ENCODE measurements at regions not wholly inside any gene's neighbourhood (a gene's known extent, or its start where the extent isn't known, plus 50 kb on each side); places are given as distances from the start of the nearest gene placed in this dataset.

DNA sequence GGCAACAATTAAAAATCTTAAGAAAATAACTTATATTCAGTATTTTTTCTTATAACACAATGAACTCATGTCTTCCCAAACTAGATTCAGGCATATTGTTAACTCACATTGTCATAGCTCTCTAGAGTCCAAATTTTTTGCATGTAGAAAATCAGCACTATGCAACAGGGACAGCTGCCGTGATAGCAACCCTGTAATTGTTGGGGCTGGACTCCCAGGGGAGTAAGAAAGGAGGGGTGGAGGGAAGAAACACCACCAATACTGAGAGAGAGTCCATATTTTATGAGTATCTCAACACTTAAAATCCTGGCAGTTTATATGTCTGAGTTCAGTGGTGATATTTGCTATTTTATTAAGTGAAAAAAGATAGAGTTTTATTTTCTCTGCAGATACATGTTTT lies 89.6 kb upstream of the HS3ST5 start:
- DNase-seq (ENCODE audit: low spot score): no peak

DNA sequence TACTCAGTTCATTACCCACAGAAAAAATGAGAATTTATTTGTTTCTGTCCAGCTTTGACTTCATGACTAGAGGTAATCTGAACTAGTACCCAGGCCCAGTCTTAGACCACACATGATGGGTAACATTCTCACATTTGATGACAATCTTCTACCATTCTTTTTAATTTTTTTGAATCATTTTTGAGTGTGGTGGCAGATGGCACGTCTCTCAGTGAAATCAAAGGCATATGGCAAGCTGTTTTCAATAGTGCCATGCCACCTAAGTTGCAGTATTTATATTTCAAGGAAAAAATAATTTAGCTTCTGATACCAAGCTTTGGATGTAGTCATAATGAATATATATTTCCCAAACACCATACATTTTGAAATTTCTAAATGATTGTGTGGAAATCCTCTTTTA lies 88.8 kb upstream of the HS3ST5 start:
- no peak for DNase-seq (ENCODE audit: low spot score)

DNA sequence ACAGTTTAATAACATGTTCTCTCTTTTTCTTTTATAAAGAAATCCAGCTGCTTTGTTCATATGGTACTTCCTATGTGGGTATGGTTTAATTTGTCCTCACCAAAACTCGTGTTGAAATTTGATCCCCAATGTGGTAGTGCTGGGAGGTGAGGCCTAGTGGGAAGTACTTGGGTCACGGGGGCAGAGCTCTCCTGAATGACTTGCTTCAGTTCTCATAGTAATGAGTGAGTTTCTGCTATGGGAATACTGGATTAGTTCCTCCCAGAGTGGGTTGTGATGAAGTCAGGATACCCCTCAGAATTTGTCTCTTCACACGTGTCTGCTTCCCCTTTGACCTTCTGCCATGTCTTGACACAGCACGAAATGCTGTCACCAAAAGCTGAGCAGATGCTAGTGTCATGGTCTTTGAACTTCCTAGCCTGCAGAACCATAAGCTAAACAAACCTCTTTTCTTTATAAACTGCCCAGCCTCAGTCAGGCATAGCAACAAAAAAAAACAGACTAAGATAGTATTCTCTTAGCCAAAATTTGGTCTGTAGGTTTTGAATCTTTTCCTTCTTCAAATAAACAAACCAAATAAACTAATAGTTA lies 87.8 kb upstream of the HS3ST5 start:
- no peak for DNase-seq (ENCODE audit: low spot score)

GRCh38 chr6:114428341-114428740 lies 85.5 kb upstream of the HS3ST5 start:
- DNase-seq (ENCODE audit: low spot score): no peak

DNA sequence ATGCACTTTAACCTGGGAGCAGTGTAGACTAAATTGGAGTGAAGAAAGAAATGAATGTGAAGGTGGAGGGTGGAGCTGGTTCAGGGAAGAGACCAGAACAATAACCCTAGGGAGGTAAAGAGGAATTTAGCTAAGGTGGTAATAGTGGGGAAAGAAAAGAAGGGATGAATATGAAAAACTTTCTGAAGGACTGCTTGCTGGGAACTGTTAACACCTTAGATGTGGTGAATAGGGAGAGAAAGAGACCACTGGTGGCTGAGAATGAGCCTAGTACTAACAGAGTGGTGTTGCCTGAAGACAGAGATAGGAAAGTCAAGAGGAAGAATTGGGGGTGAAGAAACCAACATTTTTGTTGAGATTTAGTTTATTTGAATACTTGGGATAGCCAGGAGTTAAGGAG lies 78.4 kb upstream of the HS3ST5 start:
- DNase-seq (ENCODE audit: low spot score): no peak

GRCh38 chr6:114419175-114419574 lies 76.4 kb upstream of the HS3ST5 start:
- no peak for DNase-seq (ENCODE audit: low spot score)

GRCh38 chr6:114418304-114418972 lies 75.6 kb upstream of the HS3ST5 start:
- DNase-seq (ENCODE audit: low spot score): no peak

- no peak for DNase-seq (ENCODE audit: low spot score)
Observed at GRCh38 chr6:114407426-114408035, 64.7 kb upstream of the HS3ST5 start.

DNA sequence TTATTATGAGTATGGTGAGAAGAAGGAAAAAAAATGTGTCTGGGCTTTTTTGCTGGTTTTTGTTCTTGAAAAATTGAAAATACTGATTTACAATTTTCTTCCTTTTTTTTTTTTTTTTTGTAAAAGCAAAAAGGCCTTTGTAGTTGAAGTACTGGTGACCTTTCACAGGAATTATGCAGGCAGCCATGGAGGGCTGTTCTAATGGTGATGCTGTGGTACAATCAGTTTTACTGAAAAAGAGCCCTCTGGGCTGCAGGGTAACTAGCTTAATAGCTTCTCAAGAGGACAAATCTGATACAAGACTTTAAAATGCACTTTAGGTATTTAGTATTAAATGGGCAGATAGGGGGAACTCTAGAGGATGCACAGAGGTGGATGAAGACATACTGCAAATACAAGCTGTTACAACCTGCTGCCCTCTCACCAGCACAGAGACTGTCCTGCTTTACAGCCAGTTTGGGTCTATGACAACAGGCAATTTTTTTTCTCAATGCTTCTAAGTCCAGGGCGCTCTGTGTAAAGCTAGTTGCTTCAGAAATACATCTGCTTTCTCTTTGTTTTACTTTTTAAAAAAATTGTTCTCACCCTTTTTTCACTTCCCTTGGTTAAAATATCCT lies 61.6 kb upstream of the HS3ST5 start:
- no peak for DNase-seq (ENCODE audit: low spot score)

- no peak for DNase-seq (ENCODE audit: low spot score)
Observed at GRCh38 chr6:114403858-114404257, 61.0 kb upstream of the HS3ST5 start.

DNA sequence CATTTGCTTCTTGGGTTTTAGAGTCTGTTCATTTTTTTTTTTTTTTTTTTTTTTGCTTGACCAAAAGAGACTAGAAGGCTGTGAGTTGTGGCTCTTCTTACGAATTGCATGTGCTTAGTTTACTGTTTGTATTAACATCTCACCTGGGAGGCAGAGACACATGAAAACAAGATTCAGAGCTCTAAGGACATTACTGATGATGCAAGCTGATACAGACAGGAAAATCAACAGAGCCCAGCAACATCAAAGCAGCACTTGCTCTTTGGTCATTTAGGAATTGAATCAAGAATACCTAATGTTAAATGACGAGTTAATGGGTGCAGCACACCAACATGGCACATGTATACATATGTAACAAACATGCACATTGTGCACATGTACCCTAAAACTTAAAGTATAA lies 55.7 kb upstream of the HS3ST5 start:
- no peak for DNase-seq (ENCODE audit: low spot score)

All from LoVo (cell line).